Neural cell (in vitro differentiated cells): ENCODE measurements at regions not wholly inside any gene's neighbourhood (a gene's known extent, or its start where the extent isn't known, plus 50 kb on each side); places are given as distances from the start of the nearest gene placed in this dataset.
A peak's percentile ranks its signal among the peaks of the same experiment; 100 is the strongest.

Source experiments
- H2AFZ ChIP-seq: fragments of 200-600, 300-800 bp; sonication (generic), shearing (Covaris generic); 2 replicates; pipeline ENCODE4 v1.6.0; 2014; ENCODE audit warnings: low read depth, mild to moderate bottlenecking, antibody characterized with exemption, low read length, moderate library complexity
- H3F3A ChIP-seq: fragments of 200-600 bp; shearing (Covaris generic); 2 replicates; pipeline ENCODE4 v1.6.1; 2016; ENCODE audit warnings: mild to moderate bottlenecking, moderate library complexity, mixed read lengths, antibody characterized with exemption, low read length; ENCODE audit not compliant: insufficient read depth, poor library complexity, severe bottlenecking
- H3K27ac ChIP-seq: fragments of 200-600, 300-800 bp; sonication (generic), shearing (Covaris generic); 2 replicates; pipeline ENCODE4 v1.5.1; 2014; ENCODE audit warnings: mild to moderate bottlenecking, low read length, moderate library complexity
- H3K27me3 ChIP-seq: fragments of 300-800, 200-600 bp; sonication (generic), shearing (Covaris generic); 2 replicates; pipeline ENCODE4 v1.6.0; 2014; ENCODE audit warnings: mild to moderate bottlenecking, low read depth, low read length, moderate library complexity; ENCODE audit not compliant: insufficient read depth
- H3K36me3 ChIP-seq: fragments of 300-800, 200-600 bp; sonication (generic), shearing (Covaris generic); 2 replicates; pipeline ENCODE4 v1.5.1; 2014; ENCODE audit warnings: mild to moderate bottlenecking, antibody characterized with exemption, low read length, moderate library complexity; ENCODE audit not compliant: insufficient read depth
- H3K4me2 ChIP-seq: fragments of 300-800, 200-600 bp; sonication (generic), shearing (Covaris generic); 2 replicates; pipeline ENCODE4 v1.6.0; 2014; ENCODE audit warnings: mild to moderate bottlenecking, low read length
- H3K4me3 ChIP-seq: fragments of 300-800, 200-600 bp; sonication (generic), shearing (Covaris generic); 2 replicates; pipeline ENCODE4 v1.5.1; 2014; ENCODE audit warnings: mild to moderate bottlenecking, low read length, moderate library complexity
- H3K79me2 ChIP-seq: fragments of 200-600 bp; shearing (Covaris generic); replicated peaks from 2 replicates; pipeline ENCODE4 v1.6.0; 2014; ENCODE audit warnings: mild to moderate bottlenecking, low read length, moderate library complexity; ENCODE audit not compliant: insufficient read depth
- H3K9ac ChIP-seq: fragments of 300-800, 200-600 bp; sonication (generic), shearing (Covaris generic); 2 replicates; pipeline ENCODE4 v1.6.1; 2016; ENCODE audit warnings: mild to moderate bottlenecking, low read length, mixed read lengths
- H3K9me2 ChIP-seq: fragments of 200-600 bp; shearing (Covaris generic); 2 replicates; pipeline ENCODE4 v1.6.1; 2016; ENCODE audit warnings: mild to moderate bottlenecking, low read length, mixed read lengths; ENCODE audit not compliant: insufficient read depth
- H3K9me3 ChIP-seq: fragments of 200-600, 300-800 bp; sonication (generic), shearing (Covaris generic); 2 replicates; pipeline ENCODE4 v1.6.1; 2016; ENCODE audit warnings: mild to moderate bottlenecking, mixed run types, low read length, moderate library complexity, mixed read lengths
- H4K20me1 ChIP-seq: fragments of 200-600 bp; shearing (Covaris generic); 2 replicates; pipeline ENCODE4 v1.6.1; 2016; ENCODE audit warnings: mild to moderate bottlenecking, mixed run types; ENCODE audit not compliant: insufficient read depth
- CTCF ChIP-seq: fragments of 450-650 bp; IDR thresholded peaks from 2 replicates; pipeline ENCODE4 v1.5.1; 2014; ENCODE audit warnings: antibody characterized with exemption, mild to moderate bottlenecking, moderate library complexity; ENCODE audit not compliant: poor library complexity, severe bottlenecking
- EP300 ChIP-seq: fragments of 450-650 bp; conservative IDR thresholded peaks from 2 replicates; pipeline ENCODE4 v1.6.1; 2014; ENCODE audit warnings: antibody characterized with exemption, mild to moderate bottlenecking, moderate library complexity; ENCODE audit not compliant: poor library complexity, severe bottlenecking
- EZH2 ChIP-seq: fragments of 200-600, 300-800 bp; shearing (Covaris generic), sonication (generic); IDR thresholded peaks from 2 replicates; pipeline ENCODE4 v1.6.1; 2014; ENCODE audit warnings: antibody characterized with exemption, low read length, borderline replicate concordance, mild to moderate bottlenecking; ENCODE audit not compliant: insufficient read depth, poor library complexity, severe bottlenecking
- MXI1 ChIP-seq: fragments of 450-650 bp; conservative IDR thresholded peaks from 2 replicates; pipeline ENCODE4 v1.6.1; 2014; ENCODE audit warnings: antibody characterized with exemption, mild to moderate bottlenecking; ENCODE audit not compliant: poor library complexity, severe bottlenecking
- POLR2AphosphoS5 ChIP-seq: IDR thresholded peaks from 2 replicates; pipeline ENCODE4 v1.6.1; 2012
- RAD21 ChIP-seq: fragments of 450-650 bp; conservative IDR thresholded peaks from 2 replicates; pipeline ENCODE4 v1.6.1; 2014; ENCODE audit warnings: antibody characterized with exemption, mild to moderate bottlenecking, moderate library complexity
- TAF1 ChIP-seq: IDR thresholded peaks from 2 replicates; pipeline ENCODE4 v1.6.1; 2012; ENCODE audit warnings: low read depth
- TF ChIP-seq, protein P1 (sequence below): IDR thresholded peaks from 2 replicates; pipeline ENCODE4 v1.6.1; 2012; ENCODE audit warnings: borderline replicate concordance

GRCh38 chr9:81112627-81113452 is 576.5 kb downstream of the TLE1 start:
- Histone ChIP-seq H3K27me3 (no peaks in the 10 kb centered on the region), H3K9ac (no peak overlapping the region), H3K36me3 (no peaks in the 10 kb centered on the region), H3K9me3 (no peaks in the 10 kb centered on the region), H3F3A (peaks cover 6% of the 10 kb centered on the region), H3K9me2 (no peaks in the 10 kb centered on the region), H3K4me2 (no peak overlapping the region), H3K79me2 (no peaks in the 10 kb centered on the region), H3K4me3 (no peak overlapping the region), H3K27ac (no peak overlapping the region), H2AFZ (no peak overlapping the region), H4K20me1 (no peaks in the 10 kb centered on the region)
- TF ChIP-seq MXI1 (no peak), EP300 (peak; percentile 14), CTCF (no peak)
- TF ChIP-seq, protein P1, sequence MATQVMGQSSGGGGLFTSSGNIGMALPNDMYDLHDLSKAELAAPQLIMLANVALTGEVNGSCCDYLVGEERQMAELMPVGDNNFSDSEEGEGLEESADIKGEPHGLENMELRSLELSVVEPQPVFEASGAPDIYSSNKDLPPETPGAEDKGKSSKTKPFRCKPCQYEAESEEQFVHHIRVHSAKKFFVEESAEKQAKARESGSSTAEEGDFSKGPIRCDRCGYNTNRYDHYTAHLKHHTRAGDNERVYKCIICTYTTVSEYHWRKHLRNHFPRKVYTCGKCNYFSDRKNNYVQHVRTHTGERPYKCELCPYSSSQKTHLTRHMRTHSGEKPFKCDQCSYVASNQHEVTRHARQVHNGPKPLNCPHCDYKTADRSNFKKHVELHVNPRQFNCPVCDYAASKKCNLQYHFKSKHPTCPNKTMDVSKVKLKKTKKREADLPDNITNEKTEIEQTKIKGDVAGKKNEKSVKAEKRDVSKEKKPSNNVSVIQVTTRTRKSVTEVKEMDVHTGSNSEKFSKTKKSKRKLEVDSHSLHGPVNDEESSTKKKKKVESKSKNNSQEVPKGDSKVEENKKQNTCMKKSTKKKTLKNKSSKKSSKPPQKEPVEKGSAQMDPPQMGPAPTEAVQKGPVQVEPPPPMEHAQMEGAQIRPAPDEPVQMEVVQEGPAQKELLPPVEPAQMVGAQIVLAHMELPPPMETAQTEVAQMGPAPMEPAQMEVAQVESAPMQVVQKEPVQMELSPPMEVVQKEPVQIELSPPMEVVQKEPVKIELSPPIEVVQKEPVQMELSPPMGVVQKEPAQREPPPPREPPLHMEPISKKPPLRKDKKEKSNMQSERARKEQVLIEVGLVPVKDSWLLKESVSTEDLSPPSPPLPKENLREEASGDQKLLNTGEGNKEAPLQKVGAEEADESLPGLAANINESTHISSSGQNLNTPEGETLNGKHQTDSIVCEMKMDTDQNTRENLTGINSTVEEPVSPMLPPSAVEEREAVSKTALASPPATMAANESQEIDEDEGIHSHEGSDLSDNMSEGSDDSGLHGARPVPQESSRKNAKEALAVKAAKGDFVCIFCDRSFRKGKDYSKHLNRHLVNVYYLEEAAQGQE, result no peak

DNA sequence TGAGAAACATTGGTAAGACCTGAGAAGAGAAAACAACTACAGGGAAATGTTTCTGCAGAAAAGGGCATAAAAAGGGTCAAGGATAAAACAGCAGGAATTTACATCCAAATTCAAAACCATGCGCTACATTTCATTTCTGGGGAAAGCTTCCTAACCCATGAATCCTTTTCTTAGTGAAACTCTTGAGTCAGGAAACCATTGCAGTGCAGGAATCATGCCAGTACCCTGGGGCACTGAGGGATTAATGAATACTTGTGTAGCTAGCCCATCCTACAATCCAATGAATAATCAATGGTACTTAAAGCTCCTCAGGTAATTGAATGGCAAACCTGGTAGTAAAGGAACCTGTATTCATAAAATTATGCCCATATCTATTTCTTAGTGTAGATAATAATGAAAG is 580.5 kb downstream of the TLE1 start:
- Histone ChIP-seq H2AFZ (no peak overlapping the region), H3K27ac (no peak overlapping the region), H3K9me3 (no peaks in the 10 kb centered on the region), H4K20me1 (no peaks in the 10 kb centered on the region), H3K4me3 (no peak overlapping the region), H3F3A (peaks cover 6% of the 10 kb centered on the region), H3K36me3 (no peaks in the 10 kb centered on the region), H3K27me3 (no peaks in the 10 kb centered on the region), H3K9me2 (no peaks in the 10 kb centered on the region), H3K4me2 (no peak overlapping the region), H3K79me2 (no peaks in the 10 kb centered on the region), H3K9ac (no peak overlapping the region)
- no peak for TF ChIP-seq RAD21
- TF ChIP-seq TAF1, result no peak
- TF ChIP-seq, protein P1, result no peak
- no peak for TF ChIP-seq EZH2
- no peak for TF ChIP-seq POLR2AphosphoS5
- TF ChIP-seq MXI1, result no peak
- no peak for TF ChIP-seq EP300
